ENCODE measurements at regions not wholly inside any gene's neighbourhood (a gene's known extent, or its start where the extent isn't known, plus 50 kb on each side); places are given as distances from the start of the nearest gene placed in this dataset.
"Not testable (repeated sequence)": the region's sequence is repeated elsewhere in the genome, so short reads cannot be mapped to it uniquely, and the experiment has no call there.

DNA sequence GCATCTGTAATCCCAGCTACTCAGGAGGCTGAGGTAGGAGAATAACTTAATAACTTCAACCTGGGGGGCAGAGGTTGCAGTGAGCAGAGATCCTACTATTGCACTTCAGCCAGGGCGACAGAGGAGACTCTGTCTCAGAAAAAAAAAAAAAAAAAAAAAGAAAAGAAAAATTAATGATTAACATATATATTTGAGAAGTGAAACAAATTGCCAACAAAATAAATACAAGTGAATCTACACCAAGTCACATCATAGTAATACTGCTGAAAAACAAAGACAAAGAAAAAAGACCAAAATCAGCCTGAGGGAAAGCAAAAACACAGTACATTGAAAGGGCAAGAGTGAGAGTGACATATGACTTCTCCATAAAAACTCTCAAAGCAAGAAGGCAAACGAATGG is 123.7 kb downstream of the CASP12 start:
- DNase-seq, result no peak

DNA sequence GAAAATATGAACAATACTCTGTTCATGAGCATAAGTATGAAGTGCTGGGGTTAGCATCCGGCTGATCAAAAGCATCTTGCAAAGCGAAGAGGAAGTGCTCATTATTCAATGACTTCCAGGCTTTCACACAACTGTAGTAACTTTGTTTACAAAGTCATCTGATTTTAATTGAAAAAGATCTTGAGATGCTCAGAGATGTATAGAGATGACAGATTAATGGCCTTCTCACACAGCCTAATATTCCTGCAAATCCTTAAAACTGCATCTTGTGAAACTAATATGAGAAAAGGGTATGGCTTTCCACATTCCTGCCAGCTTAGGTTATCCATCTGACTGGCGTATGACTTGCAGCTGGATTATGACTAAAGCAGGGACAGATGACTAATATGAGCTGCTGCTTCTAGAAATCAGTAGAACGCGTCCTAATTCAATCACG is 125.4 kb downstream of the CASP12 start:
- DNase-seq, result no peak

DNA sequence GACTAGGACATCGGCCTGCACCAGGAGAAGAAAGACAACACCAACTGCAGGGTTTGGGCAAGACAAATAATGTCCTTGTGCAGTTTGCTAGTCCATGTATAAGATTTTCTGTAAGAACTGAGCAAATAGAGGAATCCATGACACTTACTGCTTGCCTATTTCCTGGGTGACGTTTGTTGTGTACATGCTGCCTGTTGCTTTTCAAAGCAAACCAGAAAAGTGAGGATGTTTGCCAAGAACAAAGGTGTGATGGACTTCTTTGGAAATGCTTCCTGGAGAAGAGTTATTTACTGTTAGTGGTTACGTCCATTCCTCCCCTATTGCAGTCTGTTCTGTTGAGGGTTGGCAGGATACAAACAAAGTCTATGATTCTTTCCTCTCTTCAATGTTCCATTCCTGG is 126.5 kb downstream of the CASP12 start:
- DNase-seq, result no peak

DNA sequence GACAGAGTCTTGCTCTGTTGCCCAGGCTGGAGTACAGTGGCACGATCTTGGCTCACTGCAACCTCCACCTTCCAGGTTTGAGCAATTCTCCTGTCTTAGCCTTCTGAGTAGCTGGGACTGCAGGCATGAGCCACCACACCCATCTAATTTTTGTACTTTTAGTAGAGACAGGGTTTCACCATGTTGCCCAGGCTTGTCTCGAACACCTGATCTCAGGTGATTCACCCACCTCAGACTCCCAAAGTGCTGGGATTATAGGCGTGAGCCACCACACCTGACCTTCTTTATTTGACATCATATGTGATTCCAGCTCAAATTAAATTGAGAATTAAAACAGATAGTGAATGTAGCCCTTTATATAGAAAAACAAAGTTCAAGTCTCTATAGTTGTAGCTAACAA is 127.2 kb downstream of the CASP12 start:
- DNase-seq, result not testable (repeated sequence)

DNA sequence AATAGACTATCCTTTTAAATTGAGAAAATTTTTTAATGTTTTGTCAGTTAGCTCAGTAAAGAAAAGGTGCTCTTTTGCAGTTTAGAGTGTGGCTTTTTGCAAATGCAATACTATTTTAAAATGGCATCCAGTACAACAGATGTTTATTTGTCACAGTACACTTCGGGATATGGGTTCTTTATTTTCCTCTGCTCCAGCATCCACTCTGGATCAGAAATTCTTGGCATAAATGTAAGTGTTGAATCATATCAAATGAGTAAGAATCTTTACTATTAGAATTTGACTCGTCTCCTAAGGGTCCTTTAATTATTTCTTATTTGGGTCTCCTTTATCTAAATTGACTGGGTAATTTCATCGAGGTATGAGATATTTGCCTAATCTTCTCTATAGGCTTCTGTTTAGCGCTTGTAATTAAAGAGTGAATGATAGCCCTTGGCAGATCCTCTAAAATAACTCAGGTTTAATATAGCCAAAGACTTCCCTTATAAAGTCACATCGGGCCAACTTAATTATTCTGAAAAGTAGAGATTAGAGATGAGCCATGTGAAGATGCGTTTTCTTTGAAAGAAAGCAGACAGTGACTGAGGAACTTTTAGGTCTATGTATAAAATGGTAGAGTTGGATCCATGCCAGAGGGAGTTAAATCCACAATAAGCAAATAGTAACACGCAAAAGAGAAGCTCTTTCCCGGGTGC is 132.7 kb downstream of the CASP12 start:
- DNase-seq, result no peak

DNA sequence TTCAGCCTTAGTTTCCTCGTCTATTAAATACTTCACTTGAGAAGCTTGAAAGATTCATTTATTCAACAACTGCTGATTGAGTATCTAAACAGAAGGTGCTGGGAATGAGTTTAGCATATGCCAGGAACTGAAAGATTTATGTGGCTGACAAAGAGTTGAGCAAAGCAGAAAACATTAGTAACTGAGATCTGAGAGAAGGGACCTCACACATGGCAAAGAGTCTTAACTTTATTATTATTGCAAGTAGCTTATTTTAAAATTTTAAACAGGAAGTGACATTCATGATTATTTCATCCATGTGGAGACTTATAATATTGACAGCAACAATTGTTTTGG is 133.6 kb downstream of the CASP12 start:
- DNase-seq, result no peak

DNA sequence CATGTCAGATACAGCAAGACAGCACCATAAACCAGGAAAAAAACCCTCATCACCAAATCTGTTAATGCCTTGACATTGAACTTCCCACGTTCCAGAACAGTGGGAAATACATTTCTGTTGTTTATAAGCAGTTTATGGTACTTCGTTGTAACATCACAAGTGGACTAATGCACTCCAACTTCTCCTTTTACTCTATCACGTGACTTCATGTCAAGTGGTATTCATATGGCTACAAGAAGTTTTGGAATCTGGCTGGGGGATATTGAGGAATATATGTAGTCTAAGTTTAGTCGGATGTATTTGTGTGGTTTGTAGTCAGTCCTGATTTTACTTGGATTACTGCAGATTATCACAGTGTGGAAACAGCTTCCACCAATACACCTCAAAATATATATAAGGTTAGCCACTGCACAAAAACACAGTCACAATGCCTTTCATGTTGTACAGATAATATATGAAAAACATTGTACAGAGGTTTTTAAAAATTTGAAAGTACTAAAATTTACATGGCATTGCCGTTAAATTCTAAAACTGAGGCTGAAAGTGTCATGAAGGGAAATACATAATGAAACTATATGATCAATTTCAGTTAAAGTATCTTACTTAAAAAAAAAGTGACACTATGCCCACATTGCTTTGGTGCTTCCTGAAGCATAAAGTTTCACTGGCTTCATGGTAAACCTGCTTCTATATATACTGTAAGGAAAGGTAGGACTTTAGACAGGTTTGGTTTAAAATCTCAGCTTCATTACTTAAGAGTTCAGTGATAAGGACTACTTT is 134.1 kb downstream of the CASP12 start:
- DNase-seq, result no peak

DNA sequence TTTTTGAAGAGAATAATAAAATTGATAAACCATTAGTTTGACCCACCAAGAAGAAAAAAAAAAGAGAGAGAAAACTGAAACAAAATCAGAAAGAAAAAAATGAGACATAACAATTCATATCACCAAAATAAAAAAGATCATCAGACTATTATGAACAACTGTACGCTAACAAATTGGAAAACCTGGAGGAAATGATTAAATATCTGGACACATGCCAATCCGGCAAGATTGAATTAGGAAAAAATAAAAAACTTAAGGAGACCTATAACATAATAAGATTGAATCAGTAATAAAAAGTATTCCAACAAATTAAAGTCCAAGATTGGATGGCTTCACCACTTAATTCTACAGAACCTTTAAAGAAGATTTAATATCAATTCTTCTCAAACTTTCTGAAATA is 136.7 kb downstream of the CASP12 start:
- DNase-seq, result no peak

DNA sequence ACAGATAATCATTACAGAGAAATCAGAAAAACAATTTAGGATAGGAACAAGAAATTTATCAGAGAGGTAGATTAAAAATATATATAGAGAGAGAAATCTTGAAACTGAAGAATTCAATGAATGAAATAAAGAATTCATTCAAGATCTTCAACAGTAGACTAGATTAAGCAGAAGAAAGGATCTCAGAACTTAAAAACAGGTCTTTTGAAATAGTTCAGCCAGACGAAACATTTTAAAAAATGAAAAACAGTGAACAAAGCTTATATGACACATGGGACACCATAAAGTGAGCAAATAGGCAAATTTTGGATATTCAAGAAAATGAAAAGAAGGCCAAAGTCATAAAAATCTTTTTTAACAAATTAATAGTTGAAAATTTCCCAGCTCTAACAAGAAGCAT is 138.8 kb downstream of the CASP12 start:
- DNase-seq, result no peak

DNA sequence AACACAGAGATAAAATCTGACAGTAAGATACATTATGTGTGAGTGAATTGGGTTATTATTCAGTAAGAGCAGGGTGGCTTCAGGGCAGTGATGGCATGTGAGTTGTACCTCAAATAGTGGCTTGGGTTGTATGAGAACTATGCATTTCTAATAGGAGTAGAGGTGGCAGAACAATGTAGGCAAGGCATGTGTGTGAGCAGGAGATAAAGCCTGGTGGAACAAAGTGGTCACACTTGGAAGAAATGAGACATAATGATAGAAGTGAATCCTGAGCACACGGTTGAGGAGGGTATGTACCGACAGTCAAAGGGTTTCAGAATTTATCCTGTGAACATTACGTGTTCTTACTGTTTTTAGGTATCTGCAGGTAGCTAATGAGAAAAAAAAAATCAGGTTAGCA is 159.3 kb downstream of the CASP12 start:
- DNase-seq, result no peak

DNA sequence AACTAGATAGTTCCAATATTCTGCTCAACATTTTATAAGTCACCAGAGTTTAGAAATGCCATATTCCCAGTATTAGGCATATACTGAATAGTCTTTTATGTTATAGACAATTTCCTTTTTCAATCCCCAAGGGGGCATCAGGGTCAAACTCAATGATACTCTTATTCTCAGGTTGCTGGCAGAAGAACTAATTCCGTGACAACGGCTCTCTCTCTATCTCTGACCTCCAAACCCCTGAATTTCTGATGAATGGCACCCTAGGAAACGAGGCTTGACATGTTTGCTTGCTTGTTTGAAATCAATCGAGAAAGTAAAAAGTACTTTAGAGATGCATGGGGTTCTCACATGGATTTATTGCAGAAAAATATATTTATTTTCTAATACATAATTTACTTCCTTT is 160.1 kb downstream of the CASP12 start:
- no peak for DNase-seq

DNA sequence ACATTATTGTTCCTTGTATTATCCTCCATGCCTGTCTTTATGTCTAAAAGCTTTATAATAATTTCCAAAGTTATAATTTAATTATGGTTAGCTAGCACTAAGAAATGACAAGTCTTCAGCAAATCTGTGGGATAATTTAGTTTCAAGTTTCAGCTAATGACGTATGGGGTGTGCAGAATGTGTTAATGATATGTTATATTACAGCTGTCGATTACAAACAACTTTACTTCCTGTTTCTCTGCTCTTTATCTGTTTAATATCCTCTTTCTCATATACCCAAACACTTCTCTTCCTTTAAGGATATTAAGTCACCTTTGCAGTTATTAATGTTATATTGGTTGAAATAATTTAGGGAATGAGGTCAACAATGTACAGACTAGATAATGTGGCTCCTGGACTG is 161.8 kb downstream of the CASP12 start:
- DNase-seq, result no peak

DNA sequence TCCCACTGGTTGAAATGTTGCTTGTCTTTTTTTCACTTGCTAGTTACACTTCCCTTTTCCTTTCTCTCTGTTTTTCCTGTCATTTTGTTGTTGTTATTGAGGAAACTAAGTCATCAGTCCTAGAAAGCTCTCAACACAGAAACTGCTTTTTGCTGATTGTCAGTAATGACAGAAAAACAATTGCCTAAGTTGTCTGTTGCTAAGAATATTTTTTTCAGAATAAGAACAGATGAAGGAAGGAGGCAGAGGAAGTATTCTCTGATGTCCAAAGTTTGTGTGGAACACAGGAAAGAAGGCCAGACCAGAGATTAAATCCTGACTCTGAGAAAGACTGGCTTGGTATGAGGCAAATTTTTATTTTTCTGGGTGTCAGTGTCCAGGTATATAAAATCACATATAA is 163.3 kb downstream of the CASP12 start:
- DNase-seq, result no peak

DNA sequence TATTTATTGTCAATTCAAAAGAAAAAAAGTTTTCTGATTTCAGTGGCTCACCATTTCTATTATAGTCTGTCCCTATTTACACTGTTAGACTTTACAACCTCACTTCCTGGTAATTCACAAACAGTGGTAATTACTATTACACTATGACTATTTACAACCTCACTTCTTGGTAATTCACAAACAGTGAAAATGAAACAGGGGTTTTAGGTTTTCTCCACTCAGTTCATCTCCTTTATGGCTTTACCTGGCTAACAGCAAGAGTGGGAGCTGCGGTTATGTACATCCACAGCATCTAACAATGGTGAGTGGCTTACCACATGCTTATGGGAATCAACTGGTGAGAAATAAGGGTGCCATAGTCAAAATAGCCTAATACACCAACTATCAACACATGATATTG is 166.4 kb downstream of the CASP12 start:
- DNase-seq, result peak in 1 of 2 experiments; percentile 21

DNA sequence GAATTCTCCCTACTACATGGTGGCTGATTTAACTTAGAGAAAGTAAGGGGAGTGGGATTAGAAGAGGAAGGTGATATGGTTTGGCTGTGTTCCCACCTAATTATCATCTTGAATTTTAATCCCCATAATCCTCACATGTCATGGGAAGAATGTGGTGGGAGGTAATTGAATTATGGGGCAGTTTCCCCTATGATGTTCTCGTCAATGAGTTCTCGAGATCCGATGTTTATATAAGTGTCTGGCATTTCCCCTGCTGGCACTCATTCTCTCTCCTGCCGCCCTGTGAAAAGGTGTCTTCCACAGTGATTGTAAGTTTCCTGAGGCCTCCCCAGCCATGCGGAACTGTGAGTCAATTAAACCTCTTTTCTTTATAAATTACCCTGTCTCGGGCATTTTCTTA is 169.3 kb downstream of the CASP12 start:
- no peak for DNase-seq

DNA sequence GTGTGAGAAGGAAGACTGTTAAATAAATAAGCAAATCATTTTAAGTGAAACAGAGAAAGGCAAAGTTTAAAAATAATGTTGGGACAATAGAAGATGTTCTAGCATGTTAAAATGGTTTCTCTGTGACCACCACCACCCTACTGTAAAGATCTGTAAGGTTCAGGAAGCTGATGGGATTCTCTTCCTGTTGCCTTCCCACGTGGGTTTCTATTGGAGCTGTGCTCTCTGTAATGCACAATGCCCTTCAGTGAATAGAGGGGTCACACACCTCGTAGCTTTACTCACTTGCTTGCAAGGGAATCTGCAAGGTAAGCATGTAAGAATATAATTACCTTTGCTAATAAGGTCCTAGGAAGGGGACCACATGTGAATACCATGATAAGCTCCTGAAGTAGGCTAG is 170.5 kb downstream of the CASP12 start:
- DNase-seq, result no peak

DNA sequence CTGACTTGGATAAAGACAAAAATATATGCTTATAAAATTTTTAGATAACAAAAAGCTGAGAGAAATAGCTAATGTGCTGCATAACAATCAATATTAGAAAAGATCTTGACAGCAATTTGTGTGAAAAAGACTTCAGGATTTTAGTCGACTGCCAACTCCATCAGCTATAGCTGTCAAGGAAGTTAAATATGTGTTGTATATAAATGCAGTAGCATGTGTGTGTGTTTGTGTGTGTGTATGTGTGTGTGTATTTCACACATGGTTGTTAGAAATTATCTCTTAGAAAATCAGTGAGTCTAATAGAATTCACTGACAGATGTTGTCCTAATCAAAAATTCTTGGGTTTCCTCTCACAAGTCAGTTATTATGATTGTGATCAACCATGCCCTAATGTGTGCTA is 171.2 kb downstream of the CASP12 start:
- no peak for DNase-seq

DNA sequence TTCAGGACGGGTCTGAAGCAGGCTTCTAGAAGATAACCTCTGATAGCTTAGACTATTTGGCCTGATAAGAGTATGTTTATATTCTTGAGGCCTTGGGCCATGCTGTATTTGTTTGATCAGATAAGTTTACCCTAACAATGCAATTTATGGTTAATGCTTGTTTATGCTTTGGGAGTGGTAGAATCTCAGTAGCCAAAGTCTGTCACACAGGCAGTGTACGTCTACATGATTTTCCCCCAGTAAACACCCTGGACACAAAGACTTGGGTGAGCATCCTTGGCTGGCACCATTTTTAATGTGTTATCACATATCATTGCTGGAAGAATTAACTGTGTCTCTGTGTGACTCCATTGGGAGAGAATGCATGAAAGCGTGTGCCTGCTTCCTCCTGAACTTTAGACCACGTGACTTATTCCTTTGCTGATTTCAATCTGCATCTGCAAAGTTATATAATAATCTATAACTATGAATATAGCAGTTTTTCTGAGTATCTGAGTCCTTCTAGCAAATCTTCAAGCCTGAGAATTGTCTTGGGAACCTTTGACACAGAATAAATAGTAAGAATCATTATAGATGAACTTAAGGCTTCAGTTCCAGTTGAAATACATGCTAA is 172.4 kb downstream of the CASP12 start:
- no peak for DNase-seq

DNA sequence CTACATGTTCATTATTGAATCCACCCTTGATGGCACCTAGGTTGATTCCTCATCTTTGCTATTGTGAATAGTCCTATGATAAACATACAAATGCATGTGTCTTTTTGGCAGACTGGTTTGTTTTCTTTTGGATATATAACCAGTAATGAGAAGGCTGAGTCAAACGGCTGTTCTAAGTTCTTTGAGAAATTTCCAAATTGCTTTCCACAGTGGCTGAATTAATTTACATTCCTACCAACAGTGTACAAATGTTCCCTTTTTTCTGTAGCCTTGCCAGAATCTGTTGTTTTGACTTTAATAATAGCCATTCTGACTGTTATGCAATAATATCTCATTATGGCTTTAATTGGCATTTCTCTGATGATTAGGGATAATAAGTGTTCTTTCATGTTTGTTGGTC is 184.9 kb downstream of the CASP12 start:
- DNase-seq, result no peak

DNA sequence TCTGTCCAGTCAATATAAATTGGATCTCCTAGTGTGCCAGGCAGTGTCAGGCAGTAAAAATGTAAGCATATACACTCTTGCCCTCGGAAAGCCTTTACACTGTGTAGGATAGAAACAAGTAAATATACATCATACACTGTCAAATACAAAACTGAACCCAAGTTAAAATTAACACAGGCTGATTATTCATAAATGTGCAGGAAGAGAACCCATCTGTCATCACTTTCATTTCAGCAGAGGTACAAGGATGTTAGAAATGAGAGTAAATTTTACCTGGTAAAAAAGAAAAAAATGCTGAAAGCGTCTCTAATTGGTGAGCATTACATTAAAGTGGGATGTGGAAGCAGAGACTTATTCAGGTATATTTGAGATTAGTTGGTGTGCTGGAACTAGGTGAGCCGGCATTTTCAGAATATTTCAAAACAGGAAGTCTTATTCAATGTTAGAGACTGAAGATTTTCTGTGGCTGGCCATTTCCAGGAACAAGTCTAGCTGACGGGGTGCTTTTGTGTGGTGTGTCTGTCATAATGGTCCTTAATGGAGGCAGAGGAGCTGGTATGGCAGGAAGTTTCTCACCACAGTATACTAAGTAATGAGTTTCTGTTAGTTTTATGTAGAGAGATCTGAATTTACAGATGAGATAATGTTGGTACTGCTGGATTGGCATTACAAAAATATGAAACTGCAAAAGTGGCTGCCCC is 192.6 kb downstream of the CASP12 start:
- peak; percentile 66 to 72 for DNase-seq

DNA sequence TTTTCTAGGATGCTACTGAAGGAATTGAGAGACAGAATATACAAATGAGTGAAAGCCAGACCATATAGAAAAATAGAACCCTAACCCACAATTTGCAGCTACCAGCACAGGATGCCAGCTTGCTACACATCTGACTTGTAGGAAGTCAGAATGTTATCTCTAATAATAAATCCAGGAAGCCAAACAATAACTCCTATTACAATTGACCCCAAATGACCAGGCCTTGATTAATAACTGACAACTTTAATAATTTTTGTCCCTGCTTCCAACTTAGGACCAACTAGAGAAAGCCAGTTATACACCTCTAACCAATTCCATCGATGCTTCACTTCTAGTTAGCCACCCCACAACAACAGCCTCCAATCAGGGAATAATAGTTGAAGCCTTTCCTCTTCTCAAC is 193.4 kb downstream of the CASP12 start:
- DNase-seq, result no peak

DNA sequence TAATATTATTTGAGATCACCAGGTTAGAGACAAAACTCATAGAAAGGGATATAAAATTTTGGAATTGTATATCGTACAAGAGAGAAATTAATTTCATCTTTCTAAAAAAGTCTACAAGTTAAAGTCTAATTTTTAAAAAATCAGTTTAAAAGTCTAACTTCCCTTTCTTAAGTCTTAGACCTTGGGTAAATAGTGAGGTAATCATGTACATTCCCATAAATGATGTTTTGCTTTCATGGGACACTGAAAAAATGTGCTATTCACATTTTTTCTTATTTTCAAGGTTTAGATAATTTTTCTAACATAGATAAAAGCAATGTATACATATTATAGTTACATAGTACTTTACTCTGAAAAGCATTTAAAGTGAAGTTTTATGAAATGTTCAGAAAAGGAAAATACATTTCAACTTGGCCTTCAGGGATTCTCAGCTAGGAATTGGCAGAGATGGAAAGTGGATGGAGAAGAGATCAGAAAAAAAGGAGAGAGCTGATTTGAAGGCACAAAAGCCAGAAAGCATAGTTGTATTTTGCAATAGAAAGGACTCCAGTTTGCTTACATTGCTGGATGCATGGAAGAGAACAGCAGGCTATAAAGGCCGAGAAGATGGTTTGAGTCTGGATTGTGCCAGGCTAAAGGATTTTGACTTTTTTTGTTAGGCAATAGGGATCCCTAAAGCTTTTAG is 194.0 kb downstream of the CASP12 start:
- DNase-seq, result no peak

DNA sequence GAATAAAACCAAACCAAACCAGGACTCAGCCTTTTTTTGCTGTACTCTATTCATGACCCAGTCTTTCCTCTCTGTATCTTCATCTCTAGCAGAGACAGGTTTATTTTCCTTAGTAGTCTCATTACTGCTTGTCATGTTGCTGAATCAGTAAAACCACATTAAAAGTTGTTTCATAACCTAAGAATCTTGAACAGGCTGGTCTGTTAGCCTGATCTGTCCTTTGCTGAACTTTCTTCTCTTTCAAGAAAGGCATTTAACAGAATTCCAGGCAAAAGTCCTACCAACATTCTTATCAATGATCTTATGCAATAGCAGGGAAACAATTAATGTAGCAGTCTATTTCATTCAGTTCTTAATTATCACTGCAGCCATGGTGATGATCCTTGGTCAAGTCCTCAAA is 197.7 kb downstream of the CASP12 start:
- no peak for DNase-seq
